WTC11 (cell line): ENCODE measurements at regions not wholly inside any gene's neighbourhood (a gene's known extent, or its start where the extent isn't known, plus 50 kb on each side); places are given as distances from the start of the nearest gene placed in this dataset.

Source experiments
- ATAC-seq: fragments of 200-7000 bp; cut with Tn5 transposase; 2 replicates; pipeline ENCODE4 v1.10.0; 2021; ENCODE audit warnings: mild to moderate bottlenecking, moderate library complexity
- CTCF ChIA-PET: fragments of 300-600 bp; sonication (Branson Sonifier 250); formaldehyde crosslinking; loops from one replicate; lab custom pipeline; 2021; ENCODE audit warnings: antibody characterized with exemption; lab: Charles Lee
- POLR2A ChIA-PET: fragments of 350-600 bp; sonication (Branson Sonifier 250); formaldehyde crosslinking; loops from one replicate; lab custom pipeline; 2021; ENCODE audit warnings: antibody characterized with exemption; lab: Charles Lee
- DNase-seq: peaks from one replicate; pipeline ENCODE4 v3.0.0; 2021; ENCODE audit warnings: low spot score
- H3K27ac Mint-ChIP-seq: 2 replicates; pipeline ENCODE4 v1.8.0; 2021; ENCODE audit warnings: mixed read lengths
- H3K27me3 Mint-ChIP-seq: 2 replicates; pipeline ENCODE4 v1.8.0; 2021; ENCODE audit warnings: low read depth, mild to moderate bottlenecking, moderate library complexity, mixed read lengths
- H3K36me3 Mint-ChIP-seq: 2 replicates; pipeline ENCODE4 v1.8.0; 2021; ENCODE audit warnings: mixed read lengths
- H3K4me1 Mint-ChIP-seq: 2 replicates; pipeline ENCODE4 v1.8.0; 2022; ENCODE audit warnings: mixed read lengths
- H3K4me3 Mint-ChIP-seq: 2 replicates; pipeline ENCODE4 v1.8.0; 2021; ENCODE audit warnings: mild to moderate bottlenecking, moderate library complexity, mixed read lengths
- H3K9me3 Mint-ChIP-seq: 2 replicates; pipeline ENCODE4 v1.8.0; 2021; ENCODE audit warnings: mixed read lengths
- CREB1 ChIP-seq: sonication (generic); formaldehyde crosslinking; IDR thresholded peaks from 2 replicates; pipeline ENCODE4 v1.8.0; 2023; ENCODE audit warnings: mild to moderate bottlenecking, missing genetic modification reagents
- CREM ChIP-seq: sonication (generic); formaldehyde crosslinking; IDR thresholded peaks from 2 replicates; pipeline ENCODE4 v1.8.1; 2022; ENCODE audit warnings: mild to moderate bottlenecking, missing genetic modification reagents, moderate library complexity
- ESRRA ChIP-seq: sonication (generic); formaldehyde crosslinking; IDR thresholded peaks from 2 replicates; pipeline ENCODE4 v1.8.1; 2022; ENCODE audit warnings: mild to moderate bottlenecking, missing genetic modification reagents, borderline replicate concordance
- HMGA2 ChIP-seq: fragments of 250-450 bp; sonication (Bioruptor Pico); IDR thresholded peaks from 2 replicates; pipeline ENCODE4 v1.4.0; 2021; ENCODE audit warnings: mild to moderate bottlenecking, moderate library complexity
- IRF2 ChIP-seq: sonication (generic); formaldehyde crosslinking; IDR thresholded peaks from 2 replicates; pipeline ENCODE4 v1.8.0; 2022; ENCODE audit warnings: low read depth, missing genetic modification reagents, borderline replicate concordance
- JAZF1 ChIP-seq: fragments of 250-450 bp; sonication (Bioruptor Pico); IDR thresholded peaks from 2 replicates; pipeline ENCODE4 v1.9.0; 2021; ENCODE audit warnings: moderate library complexity, mild to moderate bottlenecking, inconsistent platforms
- MLX ChIP-seq: sonication (generic); formaldehyde crosslinking; IDR thresholded peaks from 2 replicates; pipeline ENCODE4 v1.8.1; 2023; ENCODE audit warnings: mild to moderate bottlenecking, missing genetic modification reagents, moderate library complexity
- NFATC4 ChIP-seq: fragments of 250-450 bp; sonication (Bioruptor Pico); IDR thresholded peaks from 2 replicates; pipeline ENCODE4 v1.9.0; 2021; ENCODE audit warnings: mild to moderate bottlenecking
- NR2C2 ChIP-seq: sonication (generic); formaldehyde crosslinking; IDR thresholded peaks from 2 replicates; pipeline ENCODE4 v1.8.0; 2022; ENCODE audit warnings: mild to moderate bottlenecking, missing genetic modification reagents
- SMAD3 ChIP-seq: sonication (generic); formaldehyde crosslinking; IDR thresholded peaks from 2 replicates; pipeline ENCODE4 v1.8.0; 2022; ENCODE audit warnings: missing genetic modification reagents, mild to moderate bottlenecking, borderline replicate concordance
- SMAD4 ChIP-seq: sonication (generic); formaldehyde crosslinking; IDR thresholded peaks from 2 replicates; pipeline ENCODE4 v1.8.0; 2022; ENCODE audit warnings: mild to moderate bottlenecking, missing genetic modification reagents
- SP1 ChIP-seq: sonication (generic); formaldehyde crosslinking; conservative IDR thresholded peaks from 2 replicates; pipeline ENCODE4 v1.8.1; 2022; ENCODE audit warnings: missing genetic modification reagents
- STAT6 ChIP-seq: sonication (generic); formaldehyde crosslinking; conservative IDR thresholded peaks from 2 replicates; pipeline ENCODE4 v1.8.1; 2023; ENCODE audit warnings: mild to moderate bottlenecking, low read depth, missing genetic modification reagents, moderate library complexity
- TEAD4 ChIP-seq: sonication (generic); formaldehyde crosslinking; IDR thresholded peaks from 2 replicates; pipeline ENCODE4 v1.8.0; 2022; ENCODE audit warnings: mild to moderate bottlenecking, missing genetic modification reagents
- ZMAT4 ChIP-seq: fragments of 250-450 bp; sonication (Bioruptor Pico); IDR thresholded peaks from 2 replicates; pipeline ENCODE4 v1.9.0; 2021; ENCODE audit warnings: mild to moderate bottlenecking
- ZNF121 ChIP-seq: sonication (generic); formaldehyde crosslinking; IDR thresholded peaks from 2 replicates; pipeline ENCODE4 v1.8.0; 2023; ENCODE audit warnings: missing genetic modification reagents
- ZNF138 ChIP-seq: sonication (generic); formaldehyde crosslinking; conservative IDR thresholded peaks from 2 replicates; pipeline ENCODE4 v1.8.1; 2022; ENCODE audit warnings: mild to moderate bottlenecking, moderate library complexity, missing genetic modification reagents
- ZNF219 ChIP-seq: sonication (generic); formaldehyde crosslinking; IDR thresholded peaks from 2 replicates; pipeline ENCODE4 v1.8.0; 2023; ENCODE audit warnings: missing genetic modification reagents, mild to moderate bottlenecking, borderline replicate concordance
- ZNF416 ChIP-seq: fragments of 250-450 bp; sonication (Bioruptor Pico); IDR thresholded peaks from 2 replicates; pipeline ENCODE4 v1.9.0; 2021; ENCODE audit warnings: mild to moderate bottlenecking, inconsistent platforms
- ZNF671 ChIP-seq: fragments of 250-450 bp; sonication (Bioruptor Pico); IDR thresholded peaks from 2 replicates; pipeline ENCODE4 v1.8.0; 2021; ENCODE audit warnings: mild to moderate bottlenecking
- TF ChIP-seq, protein P1 (sequence below): sonication (generic); formaldehyde crosslinking; IDR thresholded peaks from 2 replicates; pipeline ENCODE4 v1.8.1; 2023; ENCODE audit warnings: mild to moderate bottlenecking, missing genetic modification reagents
- TF ChIP-seq, protein P2 (sequence below): sonication (generic); formaldehyde crosslinking; IDR thresholded peaks from 2 replicates; pipeline ENCODE4 v1.8.0; 2022; ENCODE audit warnings: mild to moderate bottlenecking, missing genetic modification reagents
- TF ChIP-seq, protein P3 (sequence below): sonication (generic); formaldehyde crosslinking; IDR thresholded peaks from 2 replicates; pipeline ENCODE4 v1.8.1; 2023; ENCODE audit warnings: mild to moderate bottlenecking, missing genetic modification reagents, moderate library complexity

DNA sequence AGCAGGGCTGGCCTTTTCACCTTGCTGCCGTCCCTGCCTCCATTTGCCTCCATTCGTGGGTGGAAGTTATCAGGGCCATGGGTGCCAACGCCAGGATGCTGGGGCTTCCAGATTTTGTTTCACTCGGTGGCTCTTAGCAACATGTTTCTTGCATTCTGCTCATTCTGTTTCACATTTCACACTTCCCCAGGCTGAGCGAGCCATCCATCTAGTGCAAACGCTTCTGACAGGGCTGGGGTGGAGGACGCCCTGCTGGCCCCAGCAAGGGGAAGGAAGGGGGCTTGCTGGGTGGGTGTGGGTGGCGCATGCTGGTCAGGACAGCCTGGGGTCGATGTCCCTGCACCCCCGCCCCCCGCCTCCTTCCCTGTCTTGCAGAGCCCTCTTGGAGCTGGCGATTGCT is 165.2 kb downstream of the URI1 start:
- ATAC-seq, result no peak
- Mint-ChIP-seq H3K27ac (no peak overlapping the region), H3K4me1 (no peaks in the 10 kb centered on the region), H3K27me3 (no peaks in the 10 kb centered on the region), H3K9me3 (no peaks in the 10 kb centered on the region), H3K4me3 (no peak overlapping the region), H3K36me3 (no peaks in the 10 kb centered on the region)
- ChIA-PET POLR2A (no interaction called here), CTCF (no interaction called here)
- TF ChIP-seq ZNF671 (CRISPR knock-in tag) (no peak), ZNF138 (no peak), CREM (CRISPR knock-in tag) (no peak), ZNF416 (CRISPR knock-in tag) (no peak), STAT6 (CRISPR knock-in tag) (no peak), SMAD3 (CRISPR knock-in tag) (no peak), IRF2 (CRISPR knock-in tag) (no peak), TEAD4 (no peak), ZNF219 (CRISPR knock-in tag) (no peak), ZNF121 (CRISPR knock-in tag) (no peak), NFATC4 (CRISPR knock-in tag) (no peak), SP1 (CRISPR knock-in tag) (no peak)
- TF ChIP-seq, protein P1, sequence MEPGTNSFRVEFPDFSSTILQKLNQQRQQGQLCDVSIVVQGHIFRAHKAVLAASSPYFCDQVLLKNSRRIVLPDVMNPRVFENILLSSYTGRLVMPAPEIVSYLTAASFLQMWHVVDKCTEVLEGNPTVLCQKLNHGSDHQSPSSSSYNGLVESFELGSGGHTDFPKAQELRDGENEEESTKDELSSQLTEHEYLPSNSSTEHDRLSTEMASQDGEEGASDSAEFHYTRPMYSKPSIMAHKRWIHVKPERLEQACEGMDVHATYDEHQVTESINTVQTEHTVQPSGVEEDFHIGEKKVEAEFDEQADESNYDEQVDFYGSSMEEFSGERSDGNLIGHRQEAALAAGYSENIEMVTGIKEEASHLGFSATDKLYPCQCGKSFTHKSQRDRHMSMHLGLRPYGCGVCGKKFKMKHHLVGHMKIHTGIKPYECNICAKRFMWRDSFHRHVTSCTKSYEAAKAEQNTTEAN, result no peak
- DNase-seq, result no peak

GRCh38 chr19:30109565-30109964 is 167.5 kb downstream of the URI1 start:
- H3K27me3 Mint-ChIP-seq, result no peaks in the 10 kb centered on the region
- POLR2A ChIA-PET, result no interaction called here
- TF ChIP-seq MLX (CRISPR knock-in tag) (no peak), ESRRA (no peak), NR2C2 (no peak), CREB1 (CRISPR knock-in tag) (no peak), JAZF1 (CRISPR knock-in tag) (no peak), ZMAT4 (CRISPR knock-in tag) (no peak), HMGA2 (CRISPR knock-in tag) (no peak), ZNF671 (CRISPR knock-in tag) (no peak), SMAD4 (CRISPR knock-in tag) (no peak)
- TF ChIP-seq, protein P2, sequence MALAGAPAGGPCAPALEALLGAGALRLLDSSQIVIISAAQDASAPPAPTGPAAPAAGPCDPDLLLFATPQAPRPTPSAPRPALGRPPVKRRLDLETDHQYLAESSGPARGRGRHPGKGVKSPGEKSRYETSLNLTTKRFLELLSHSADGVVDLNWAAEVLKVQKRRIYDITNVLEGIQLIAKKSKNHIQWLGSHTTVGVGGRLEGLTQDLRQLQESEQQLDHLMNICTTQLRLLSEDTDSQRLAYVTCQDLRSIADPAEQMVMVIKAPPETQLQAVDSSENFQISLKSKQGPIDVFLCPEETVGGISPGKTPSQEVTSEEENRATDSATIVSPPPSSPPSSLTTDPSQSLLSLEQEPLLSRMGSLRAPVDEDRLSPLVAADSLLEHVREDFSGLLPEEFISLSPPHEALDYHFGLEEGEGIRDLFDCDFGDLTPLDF (CRISPR knock-in tag), result no peak
- TF ChIP-seq, protein P3, sequence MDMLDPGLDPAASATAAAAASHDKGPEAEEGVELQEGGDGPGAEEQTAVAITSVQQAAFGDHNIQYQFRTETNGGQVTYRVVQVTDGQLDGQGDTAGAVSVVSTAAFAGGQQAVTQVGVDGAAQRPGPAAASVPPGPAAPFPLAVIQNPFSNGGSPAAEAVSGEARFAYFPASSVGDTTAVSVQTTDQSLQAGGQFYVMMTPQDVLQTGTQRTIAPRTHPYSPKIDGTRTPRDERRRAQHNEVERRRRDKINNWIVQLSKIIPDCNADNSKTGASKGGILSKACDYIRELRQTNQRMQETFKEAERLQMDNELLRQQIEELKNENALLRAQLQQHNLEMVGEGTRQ (CRISPR knock-in tag), result no peak
- H3K4me3 Mint-ChIP-seq, result no peak overlapping the region
- DNase-seq (no peak), ATAC-seq (no peak)
- no peaks in the 10 kb centered on the region for H3K36me3 Mint-ChIP-seq
- H3K27ac Mint-ChIP-seq, result no peak overlapping the region
- H3K4me1 Mint-ChIP-seq, result no peaks in the 10 kb centered on the region
- H3K9me3 Mint-ChIP-seq, result no peaks in the 10 kb centered on the region
- CTCF ChIA-PET, result interaction anchor here (1.5 kb wide), 1 partner anchor 24 kb away, joined by 6 read pairs; no protein-coding TSS in a partner anchor
